Epithelial cell of prostate (primary cell): ENCODE measurements at regions not wholly inside any gene's neighbourhood (a gene's known extent, or its start where the extent isn't known, plus 50 kb on each side); places are given as distances from the start of the nearest gene placed in this dataset.
"Not testable (repeated sequence)": the region's sequence is repeated elsewhere in the genome, so short reads cannot be mapped to it uniquely, and the experiment has no call there.

ENCODE experiments used
- DNase-seq: peaks from one replicate; pipeline ENCODE4 v3.0.0-alpha.2; 2011; ENCODE audit warnings: low read depth, low spot score
- H3K27ac ChIP-seq: fragments of 450-650 bp; 2 replicates; pipeline ENCODE4 v1.5.1; 2017; ENCODE audit warnings: mild to moderate bottlenecking

DNA sequence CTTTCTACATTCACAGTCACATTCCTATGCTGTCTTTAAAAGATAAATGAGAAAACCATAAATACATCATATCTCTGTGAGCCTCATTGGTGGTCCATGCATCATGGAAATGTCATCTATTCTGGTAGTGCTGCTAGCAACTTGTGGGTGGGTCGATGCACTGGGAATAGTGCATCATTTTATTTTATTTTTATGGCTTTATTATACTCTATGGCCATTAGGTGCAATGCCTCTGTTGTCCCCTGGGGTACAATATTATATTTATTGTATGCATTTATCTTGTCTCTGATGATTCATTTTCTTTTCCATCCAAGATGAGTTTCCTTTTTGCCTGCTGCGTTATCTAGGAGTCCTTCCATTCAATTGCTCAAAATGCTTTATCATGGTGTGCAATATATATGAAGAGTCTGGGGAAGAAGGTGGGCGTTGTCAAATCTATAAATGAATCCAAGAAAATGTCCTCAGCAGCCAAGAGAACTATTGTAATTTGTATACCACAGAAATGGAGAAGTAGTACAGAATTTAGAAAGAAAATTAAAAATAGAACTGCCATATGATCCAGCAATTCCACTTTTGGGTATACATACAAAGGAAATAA, 324.0 kb downstream of the KCNJ2 start:
- DNase-seq: no peak
- H3K27ac ChIP-seq: no peak overlapping the region

DNA sequence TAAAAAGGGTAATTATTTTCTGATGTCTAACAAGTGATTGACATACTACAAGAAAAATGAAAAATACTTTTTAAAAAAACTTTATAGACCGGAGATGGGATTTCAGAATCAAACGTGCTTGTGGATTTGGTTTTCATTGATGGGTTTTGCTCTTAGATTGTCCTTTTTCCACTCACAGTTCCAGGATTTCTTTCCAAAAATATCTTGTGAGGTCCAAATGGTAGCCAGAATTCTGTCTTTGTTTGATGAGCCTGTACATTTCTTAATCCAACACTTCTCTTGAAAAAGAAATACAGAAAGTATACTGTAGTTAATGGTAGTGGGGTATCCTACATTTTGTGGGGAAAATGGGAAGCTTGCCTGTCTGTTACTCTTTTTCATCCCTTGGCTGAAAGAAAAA, 329.3 kb downstream of the KCNJ2 start:
- no peak for DNase-seq
- H3K27ac ChIP-seq: no peak overlapping the region

DNA sequence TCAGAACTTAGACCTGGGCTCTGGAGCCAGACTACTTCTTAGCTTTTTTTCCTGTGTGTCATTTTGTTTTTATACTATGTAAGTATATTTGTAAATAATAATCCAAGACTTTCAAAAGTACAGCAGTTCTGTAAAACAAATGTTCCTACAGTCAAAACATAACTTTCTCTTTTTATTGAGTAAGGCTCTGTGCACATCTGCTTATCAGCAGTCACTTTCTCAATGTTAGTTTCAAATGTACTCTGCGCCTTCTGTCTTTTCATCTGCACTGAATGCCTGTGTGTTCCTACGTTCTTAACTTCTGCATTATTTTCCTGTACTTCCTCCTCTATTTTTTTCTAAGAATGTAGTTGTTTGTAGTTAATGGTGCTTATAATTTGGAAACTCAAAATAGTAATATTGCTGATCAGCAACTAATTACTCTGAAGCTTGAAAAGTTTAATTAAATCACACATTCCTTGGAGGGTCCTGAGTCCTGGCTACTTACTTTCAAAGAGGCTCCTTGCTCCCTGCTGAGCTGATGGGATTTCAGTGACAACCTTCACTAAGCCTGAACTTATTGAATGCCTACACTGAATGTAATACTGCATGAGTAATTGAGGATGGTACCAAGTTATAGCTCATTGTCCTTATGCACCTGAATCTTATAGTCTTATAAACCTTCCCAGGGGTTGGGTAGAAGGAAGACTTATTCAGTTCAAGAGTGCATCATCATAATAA, 329.9 kb downstream of the KCNJ2 start:
- no peak overlapping the region for H3K27ac ChIP-seq
- no peak for DNase-seq

DNA sequence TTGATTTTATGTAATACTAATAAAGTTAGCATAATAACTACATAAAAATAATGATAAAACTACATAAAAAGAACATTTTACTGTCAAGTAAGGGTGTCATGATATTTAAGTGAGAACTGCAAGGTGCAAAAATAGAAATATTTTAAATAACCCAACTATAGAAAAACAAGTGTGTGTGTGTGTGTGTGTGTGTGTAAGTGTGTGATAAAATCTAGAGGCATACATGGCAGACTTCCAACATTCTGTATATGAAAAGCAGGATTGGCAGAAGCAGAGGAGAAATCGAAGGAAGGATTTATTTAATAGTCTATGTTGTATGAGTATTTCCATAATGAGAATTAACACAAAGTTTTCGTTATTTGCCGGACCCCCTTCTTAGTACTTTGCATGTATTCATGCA, 334.1 kb downstream of the KCNJ2 start:
- no peak for DNase-seq
- no peak overlapping the region for H3K27ac ChIP-seq

DNA sequence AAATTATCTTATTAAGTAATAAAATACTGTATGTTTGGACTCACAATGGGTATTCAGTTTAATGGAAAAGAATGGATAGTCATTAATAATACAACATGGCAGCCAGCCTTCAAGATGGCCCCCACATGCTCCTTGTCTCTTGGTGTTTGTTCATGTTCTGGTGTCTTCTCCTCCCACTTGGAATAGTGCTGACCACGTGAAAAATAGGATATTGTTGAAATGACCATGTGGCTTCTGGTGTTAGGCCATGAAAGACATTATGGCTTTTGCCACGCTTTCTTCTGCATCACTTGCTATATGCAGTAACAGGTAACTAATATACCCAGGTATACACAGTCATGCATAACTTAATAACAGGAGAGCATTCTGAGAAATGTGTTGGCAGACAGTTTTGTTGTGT, 341.0 kb downstream of the KCNJ2 start:
- DNase-seq: no peak
- no peak overlapping the region for H3K27ac ChIP-seq

DNA sequence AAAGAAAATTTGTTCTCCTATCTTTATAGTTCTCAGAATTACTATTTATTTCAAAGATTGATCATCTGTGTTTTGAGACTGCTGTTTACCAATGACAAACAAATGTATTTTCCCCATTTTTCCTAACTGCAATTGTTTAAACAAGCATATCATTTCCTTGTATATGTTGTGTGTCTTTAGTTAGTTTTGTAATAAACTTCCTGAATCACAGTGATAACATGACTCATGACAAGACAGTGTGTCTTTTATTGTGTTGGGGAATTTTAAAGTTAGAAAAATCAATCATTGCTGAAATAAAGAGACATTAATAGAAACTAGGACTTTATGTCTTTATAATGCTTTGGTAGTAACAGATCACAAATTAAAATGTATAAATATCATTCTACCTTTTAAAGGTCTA, 348.5 kb downstream of the KCNJ2 start:
- DNase-seq: peak; percentile 0
- H3K27ac ChIP-seq: no peak overlapping the region

DNA sequence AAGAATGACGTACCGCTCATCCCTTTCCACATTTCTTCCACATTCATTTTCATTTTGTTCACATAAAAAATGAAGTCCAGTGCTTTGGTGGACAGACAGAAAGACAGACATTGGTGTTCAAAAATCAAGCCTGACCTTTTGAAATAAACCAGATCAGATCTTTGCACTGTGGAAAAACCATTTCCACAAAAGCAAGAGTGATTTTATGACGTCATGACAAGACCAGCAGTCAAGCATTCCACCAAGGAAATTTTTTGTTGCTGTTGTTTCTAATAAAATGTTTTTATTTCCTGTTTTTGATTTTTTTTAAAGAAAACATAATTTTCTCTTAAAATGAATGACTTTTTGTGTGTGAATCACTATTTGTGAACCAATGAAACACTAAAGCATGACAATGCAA, 350.0 kb downstream of the KCNJ2 start:
- DNase-seq: no peak
- H3K27ac ChIP-seq: no peak overlapping the region

DNA sequence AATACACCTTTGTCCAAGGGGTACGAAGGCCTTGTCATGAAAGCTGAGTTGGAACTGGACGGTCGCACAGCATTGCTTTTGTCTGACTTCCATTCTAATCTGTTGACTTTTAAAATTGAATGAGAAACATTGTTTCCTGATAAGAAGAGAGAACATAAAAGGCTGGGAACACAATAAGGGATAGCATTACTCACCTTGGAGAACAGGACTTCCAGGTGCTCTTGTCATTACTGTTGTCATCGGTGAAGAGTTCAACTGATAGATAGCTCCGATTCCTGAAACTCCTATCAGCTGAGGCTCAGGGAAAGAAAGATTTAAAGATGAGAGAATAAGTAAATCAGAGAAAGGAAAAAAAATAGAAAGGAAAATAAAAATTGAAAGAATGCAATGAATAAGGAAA, 351.1 kb downstream of the KCNJ2 start:
- no peak overlapping the region for H3K27ac ChIP-seq
- DNase-seq: no peak

DNA sequence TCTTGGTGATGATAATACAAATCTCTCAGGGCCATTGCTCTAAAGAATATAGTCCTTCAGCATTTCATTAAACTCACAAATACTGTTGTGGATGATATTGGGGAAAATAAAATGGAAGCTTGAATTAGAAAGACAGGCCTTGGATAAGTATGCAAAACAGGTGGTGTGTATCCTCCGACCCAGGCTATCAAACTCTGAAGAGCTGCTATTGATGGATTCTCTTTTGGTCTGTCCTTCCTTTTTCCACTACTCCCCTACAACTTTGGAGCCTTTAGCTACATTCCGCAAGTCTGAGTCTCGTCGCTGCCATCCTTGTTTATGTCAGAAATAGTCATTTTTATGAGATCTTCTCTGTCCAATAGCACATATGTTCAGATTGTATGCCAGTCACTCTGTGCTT, 351.6 kb downstream of the KCNJ2 start:
- no peak overlapping the region for H3K27ac ChIP-seq
- DNase-seq: no peak

DNA sequence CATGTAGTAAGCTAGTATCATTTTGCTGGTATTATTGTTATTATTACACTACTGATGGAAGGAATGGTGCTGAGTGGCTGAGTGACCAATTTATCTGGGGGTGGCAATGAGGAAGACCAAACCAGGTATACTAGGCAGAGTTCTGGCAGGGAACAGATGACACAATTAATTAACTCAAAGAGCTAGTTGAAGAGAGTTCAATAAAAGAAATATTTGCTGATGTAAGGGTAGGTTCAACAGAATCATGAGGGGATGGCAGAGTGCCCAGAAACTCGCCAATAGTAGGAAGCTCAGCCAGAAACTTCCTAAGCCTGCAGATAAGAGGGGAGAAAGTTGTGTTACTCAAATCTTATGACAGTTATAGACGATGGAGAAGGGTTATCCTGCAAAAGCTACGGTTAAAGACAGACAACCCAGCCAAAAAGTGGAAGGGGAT, 352.5 kb downstream of the KCNJ2 start:
- no peak for DNase-seq

DNA sequence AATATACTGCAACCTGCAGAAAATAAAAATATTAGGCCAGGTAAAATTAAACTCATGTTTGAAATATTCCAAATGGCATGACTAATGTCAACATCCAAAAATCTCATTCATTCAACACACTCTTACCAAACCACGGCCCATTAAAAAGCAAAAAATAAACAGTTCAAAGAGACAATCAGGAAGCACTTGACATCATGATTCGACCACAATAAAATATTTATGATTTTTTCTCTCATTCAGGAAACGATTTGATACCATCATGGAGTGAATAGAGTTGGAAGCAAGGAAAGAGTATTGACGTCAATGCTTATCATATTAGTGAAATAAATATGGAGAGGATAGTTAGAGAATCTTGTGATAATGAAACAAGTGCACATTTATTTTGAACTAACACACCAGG, 354.1 kb downstream of the KCNJ2 start:
- DNase-seq: no peak
- no peak overlapping the region for H3K27ac ChIP-seq

More for the DNA sequence above, 352.5 kb downstream of the KCNJ2 start:
- H3K27ac ChIP-seq: no peak overlapping the region

DNA sequence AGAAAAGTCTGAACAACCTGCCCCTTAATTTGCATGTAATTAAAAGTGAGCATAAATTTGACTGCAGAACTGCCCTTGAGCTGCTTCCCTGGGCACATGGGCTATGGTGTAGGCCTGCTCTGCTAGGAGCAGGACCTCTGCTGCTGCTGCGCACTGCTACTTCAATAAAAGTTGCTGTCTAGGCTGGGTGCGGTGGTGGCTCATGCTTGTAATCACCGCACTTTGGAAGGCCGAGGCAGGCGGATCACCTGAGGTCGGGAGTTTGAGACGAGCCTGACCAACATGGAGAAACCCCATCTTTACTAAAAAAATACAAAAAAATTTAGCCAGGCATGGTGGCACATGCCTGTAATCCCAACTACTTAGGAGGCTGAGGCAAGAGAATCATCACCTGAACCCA, 355.7 kb downstream of the KCNJ2 start:
- H3K27ac ChIP-seq, DNase-seq: not testable (repeated sequence)

DNA sequence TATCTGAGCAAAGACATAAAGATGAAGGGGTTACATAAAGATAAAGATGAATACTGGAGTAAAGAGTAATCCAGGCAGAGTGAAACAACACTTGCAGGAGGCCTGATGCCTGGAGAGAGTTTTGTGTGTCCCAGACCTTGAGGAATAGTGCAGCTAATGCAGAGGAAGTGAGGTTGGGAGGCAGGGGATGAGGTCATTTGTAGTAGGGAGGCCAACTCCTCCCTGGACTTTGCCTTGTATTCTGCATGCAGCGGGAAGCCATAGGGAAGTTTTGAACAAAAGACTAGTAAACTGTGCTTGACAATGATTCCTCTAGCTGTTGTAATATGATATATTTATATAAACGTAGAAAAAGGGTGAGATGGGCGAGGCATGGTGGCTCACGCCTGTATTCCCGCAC, 356.6 kb downstream of the KCNJ2 start:
- no peak for DNase-seq
- no peak overlapping the region for H3K27ac ChIP-seq

DNA sequence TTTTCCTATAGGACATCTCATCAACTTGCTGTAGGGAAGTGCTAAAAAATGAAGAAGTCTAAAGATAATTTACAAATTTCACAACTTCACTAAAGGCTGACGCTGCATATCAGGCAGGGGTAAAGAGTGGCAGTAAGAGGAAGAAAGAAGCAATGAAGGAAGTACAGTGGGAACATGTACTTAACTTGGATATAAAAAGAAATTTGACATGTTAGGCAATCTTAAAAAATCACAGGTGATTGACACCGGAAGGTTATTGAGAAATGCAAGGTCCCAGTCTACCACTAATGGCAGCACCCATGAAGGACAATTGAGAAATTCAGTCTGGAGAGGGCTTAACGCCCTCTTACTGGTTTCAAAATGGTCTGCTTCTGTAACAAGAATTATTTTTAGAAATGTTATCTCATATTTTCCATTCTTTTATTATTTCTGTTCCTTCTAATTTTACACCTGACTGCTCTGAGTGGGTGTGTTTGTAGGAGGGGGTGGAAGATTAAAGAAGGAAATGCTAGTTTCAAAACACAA, 358.1 kb downstream of the KCNJ2 start:
- no peak overlapping the region for H3K27ac ChIP-seq
- no peak for DNase-seq

DNA sequence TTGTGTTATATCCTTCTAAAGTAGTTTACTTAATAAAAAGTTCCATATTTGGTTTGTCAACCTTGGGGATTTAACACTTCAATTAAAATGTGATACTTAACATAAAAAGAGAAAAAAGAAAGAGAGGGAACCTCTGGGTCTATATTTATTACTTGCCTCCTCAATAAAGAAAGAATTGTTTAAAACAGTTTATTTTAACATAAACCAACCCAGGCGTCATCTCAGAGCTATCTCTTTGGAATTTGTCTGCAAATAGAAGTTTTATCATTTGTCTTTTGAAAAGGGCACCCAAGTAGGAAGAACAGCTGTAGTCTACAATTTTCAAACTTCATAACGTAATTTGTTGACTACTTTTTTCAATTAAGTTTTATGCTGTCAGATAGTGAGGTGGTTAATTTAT, 364.1 kb downstream of the KCNJ2 start:
- H3K27ac ChIP-seq: no peak overlapping the region
- no peak for DNase-seq

DNA sequence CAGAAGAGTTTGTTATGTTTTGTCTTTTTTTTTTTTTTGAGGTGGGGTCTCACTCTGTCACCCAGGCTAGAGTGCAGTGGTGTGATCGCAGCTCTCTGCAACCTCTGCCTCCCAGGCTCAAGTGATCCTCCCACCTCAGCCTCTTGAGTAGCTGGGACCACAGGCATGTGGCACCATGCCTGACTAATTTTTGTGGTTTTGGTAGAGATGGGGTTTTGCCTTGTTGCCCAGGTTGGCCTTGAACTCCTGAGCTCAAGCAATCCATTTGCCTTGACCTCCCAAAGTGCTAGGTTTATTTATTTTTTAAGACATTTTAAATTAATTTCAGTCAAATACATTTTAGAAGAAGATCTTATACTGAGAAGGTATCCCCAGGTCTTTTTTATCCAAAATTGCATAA, 366.7 kb downstream of the KCNJ2 start:
- no peak overlapping the region for H3K27ac ChIP-seq
- DNase-seq: no peak

DNA sequence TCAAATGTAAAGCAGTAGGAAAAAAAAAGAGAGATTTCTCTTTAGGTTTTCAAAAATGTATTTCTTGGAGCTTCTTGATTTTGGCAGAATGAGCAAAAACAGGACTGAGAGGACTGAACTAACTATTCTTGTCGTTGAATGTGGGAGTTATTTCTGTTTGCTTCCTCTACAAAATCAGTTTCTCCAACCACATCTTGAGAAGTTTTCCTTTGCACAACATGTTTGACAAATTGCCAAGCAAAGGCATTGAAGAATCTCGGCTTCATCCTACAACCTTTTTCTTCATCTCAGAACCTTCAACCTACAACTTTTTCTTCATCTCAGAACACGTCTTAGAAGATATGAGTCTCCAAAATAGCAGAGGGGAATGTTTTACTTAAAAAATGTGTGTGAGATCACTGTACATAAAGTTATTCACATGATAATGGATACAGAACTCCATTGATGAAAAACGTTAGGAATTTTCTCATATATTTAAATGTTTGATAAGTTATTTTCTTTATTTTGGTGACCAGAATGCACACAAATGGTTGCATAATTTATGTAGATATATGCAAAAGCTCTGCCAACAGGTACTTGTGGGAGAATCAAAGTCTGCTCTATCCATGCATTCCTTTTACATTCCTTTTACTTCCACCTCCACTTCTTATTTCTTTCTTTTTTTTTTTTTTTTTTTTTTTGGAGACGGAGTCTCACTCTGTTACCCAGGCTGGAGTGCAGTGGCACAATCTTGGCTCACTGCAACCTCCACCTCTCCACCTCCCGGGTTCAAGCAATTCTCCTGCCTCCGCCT, 370.0 kb downstream of the KCNJ2 start:
- DNase-seq: no peak
- H3K27ac ChIP-seq: no peak overlapping the region

DNA sequence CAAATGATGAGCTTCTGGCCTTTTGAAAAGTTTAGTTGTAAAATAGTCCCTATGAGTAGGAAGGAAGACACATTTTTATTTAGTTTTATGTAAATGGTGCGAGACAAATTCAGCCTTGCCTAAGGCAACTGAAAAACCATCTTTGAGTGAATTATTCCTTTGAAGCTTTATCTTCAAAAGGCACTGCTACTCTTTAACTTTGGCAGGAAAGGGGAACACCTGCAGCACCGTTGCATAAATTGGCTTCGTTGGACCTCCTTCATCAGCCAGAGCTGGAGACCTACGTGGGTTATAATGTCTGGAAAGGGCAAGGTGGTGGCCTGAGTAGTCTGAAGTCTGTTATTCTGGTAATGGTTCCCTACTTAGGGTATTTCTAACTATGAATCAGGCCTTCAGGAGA, 373.5 kb downstream of the KCNJ2 start:
- DNase-seq: no peak
- no peak overlapping the region for H3K27ac ChIP-seq

DNA sequence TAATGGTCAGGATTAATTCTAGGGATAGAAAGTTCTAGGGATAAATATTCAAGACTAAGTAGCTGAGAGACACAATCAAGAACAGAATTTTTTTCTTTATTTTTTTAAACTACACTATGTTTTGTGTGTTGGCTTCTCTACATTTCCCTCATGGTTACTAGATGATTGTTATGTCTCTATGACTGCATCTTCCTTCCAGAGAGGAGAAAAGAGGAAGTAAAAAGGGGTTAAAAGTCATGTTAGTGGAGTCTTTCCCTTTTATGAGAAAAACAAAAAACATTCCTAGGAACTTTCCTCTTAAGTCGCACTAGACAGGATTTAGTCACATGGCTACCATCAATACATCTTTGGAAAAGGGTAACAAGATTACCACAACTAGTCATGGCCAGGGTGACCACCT, 375.0 kb downstream of the KCNJ2 start:
- DNase-seq: no peak
- H3K27ac ChIP-seq: no peak overlapping the region

DNA sequence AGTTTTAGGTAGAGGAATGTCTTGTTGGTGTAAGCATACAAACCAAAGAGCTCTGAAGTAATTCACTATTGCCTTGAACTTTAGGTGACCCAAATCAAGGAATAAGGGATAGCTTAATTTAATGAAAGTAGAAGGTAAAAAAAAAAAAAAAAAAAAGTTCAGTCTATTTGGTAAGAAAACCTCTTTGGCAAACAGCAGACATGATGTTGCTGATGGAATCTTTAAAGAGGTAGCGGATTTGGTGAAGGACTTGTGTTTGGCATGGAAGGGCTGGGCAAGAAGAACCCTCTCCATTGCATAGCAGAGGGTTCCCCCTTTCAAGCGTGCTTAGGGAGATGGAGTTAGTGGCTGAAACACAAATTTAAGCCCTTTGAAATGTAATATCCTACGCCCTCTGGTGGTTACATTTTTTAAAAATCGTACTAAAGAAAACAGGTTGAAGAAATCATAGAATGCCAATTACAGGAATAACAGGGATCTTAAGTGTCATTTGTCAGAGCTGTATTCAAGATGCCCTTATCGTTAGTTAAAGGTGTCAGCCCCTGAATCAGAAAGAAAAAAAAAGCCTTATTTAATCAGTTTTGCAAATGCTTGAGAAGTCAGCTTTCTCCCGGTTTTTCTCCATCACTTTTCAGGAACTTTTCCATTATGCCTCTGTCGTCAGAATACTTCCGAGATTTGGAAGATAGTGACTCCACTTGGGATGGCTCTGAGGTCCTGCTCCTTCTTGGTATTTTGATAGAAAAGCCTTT, 383.1 kb downstream of the KCNJ2 start:
- DNase-seq: no peak
- no peak overlapping the region for H3K27ac ChIP-seq

DNA sequence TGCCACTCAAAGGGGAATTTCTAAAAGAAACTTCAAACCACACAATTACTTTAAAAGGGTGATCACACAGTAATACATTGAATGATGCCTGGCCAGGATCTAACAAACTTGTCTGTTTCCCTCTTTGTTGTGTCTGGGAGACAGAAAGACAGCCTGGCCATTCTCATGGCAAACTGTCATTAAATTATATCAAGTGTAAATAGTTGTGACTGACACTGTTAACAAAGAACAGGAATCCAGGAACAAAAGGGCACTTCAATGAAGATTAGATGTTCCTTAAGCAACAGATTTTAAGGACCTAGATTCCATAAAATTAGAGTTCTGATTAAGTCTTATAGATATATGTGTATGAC, 383.6 kb downstream of the KCNJ2 start:
- no peak overlapping the region for H3K27ac ChIP-seq
- DNase-seq: no peak
